H9 (cell line): ENCODE measurements at regions not wholly inside any gene's neighbourhood (a gene's known extent, or its start where the extent isn't known, plus 50 kb on each side); places are given as distances from the start of the nearest gene placed in this dataset.

Experiments
- DNase-seq: peaks from one replicate; pipeline ENCODE4 v3.0.0-alpha.2; 2017
- H2AFZ ChIP-seq: one replicate; pipeline ENCODE4 v1.6.1; 2013; ENCODE audit warnings: mild to moderate bottlenecking, low read length, control low read depth, moderate library complexity
- H2AK5ac ChIP-seq: 2 replicates; pipeline ENCODE4 v1.6.1; 2013; ENCODE audit warnings: low read length, control low read depth, mixed read lengths; ENCODE audit not compliant: insufficient read length
- H2BK120ac ChIP-seq: one replicate; pipeline ENCODE4 v1.6.1; 2013; ENCODE audit warnings: low read depth, mild to moderate bottlenecking, low read length, control low read depth, inconsistent platforms; ENCODE audit not compliant: poor library complexity, severe bottlenecking
- H2BK12ac ChIP-seq: 2 replicates; pipeline ENCODE4 v1.6.1; 2013; ENCODE audit warnings: low read length, control low read depth, mixed read lengths, low read depth; ENCODE audit not compliant: insufficient read length
- H2BK15ac ChIP-seq: 2 replicates; pipeline ENCODE4 v1.6.1; 2013; ENCODE audit warnings: low read depth, low read length, control low read depth
- H2BK20ac ChIP-seq: one replicate; pipeline ENCODE4 v1.6.1; 2013; ENCODE audit warnings: low read depth, mild to moderate bottlenecking, low read length, control low read depth, inconsistent platforms; ENCODE audit not compliant: poor library complexity, severe bottlenecking
- H2BK5ac ChIP-seq: 2 replicates; pipeline ENCODE4 v1.6.1; 2013; ENCODE audit warnings: low read length, control low read depth, mixed read lengths; ENCODE audit not compliant: insufficient read length
- H3K14ac ChIP-seq: 2 replicates; pipeline ENCODE4 v1.6.1; 2013; ENCODE audit warnings: low read length, control low read depth; ENCODE audit not compliant: insufficient read depth
- H3K18ac ChIP-seq: 2 replicates; pipeline ENCODE4 v1.6.1; 2013; ENCODE audit warnings: low read depth, mild to moderate bottlenecking, mixed read lengths, low read length, control low read depth; ENCODE audit not compliant: insufficient read length
- H3K23ac ChIP-seq: 2 replicates; pipeline ENCODE4 v1.6.1; 2013; ENCODE audit warnings: low read length, control low read depth, mixed read lengths, low read depth; ENCODE audit not compliant: insufficient read length
- H3K23me2 ChIP-seq: 2 replicates; pipeline ENCODE4 v1.6.1; 2013; ENCODE audit warnings: low read depth, mild to moderate bottlenecking, mixed read lengths, low read length, control low read depth; ENCODE audit not compliant: insufficient read length, poor library complexity, severe bottlenecking
- H3K27ac ChIP-seq: 2 replicates; pipeline ENCODE4 v1.5.1; 2013; ENCODE audit warnings: low read length, control low read depth, mixed read lengths, low read depth; ENCODE audit not compliant: insufficient read length
- H3K27me3 ChIP-seq: 2 replicates; pipeline ENCODE4 v1.6.1; 2013; ENCODE audit warnings: low read length, control low read depth, inconsistent platforms; ENCODE audit not compliant: insufficient read depth
- H3K4ac ChIP-seq: 2 replicates; pipeline ENCODE4 v1.6.1; 2013; ENCODE audit warnings: low read depth, mild to moderate bottlenecking, control low read depth, inconsistent platforms, low read length, moderate library complexity
- H3K4me1 ChIP-seq: 2 replicates; pipeline ENCODE4 v1.6.1; 2013; ENCODE audit warnings: low read length, control low read depth, inconsistent platforms; ENCODE audit not compliant: insufficient read depth
- H3K4me2 ChIP-seq: 2 replicates; pipeline ENCODE4 v1.6.1; 2013; ENCODE audit warnings: low read length, control low read depth, mixed read lengths; ENCODE audit not compliant: insufficient read length, insufficient read depth
- H3K56ac ChIP-seq: 2 replicates; pipeline ENCODE4 v1.6.1; 2013; ENCODE audit warnings: low read depth, mild to moderate bottlenecking, mixed read lengths, low read length, control low read depth; ENCODE audit not compliant: insufficient read length
- H3K79me1 ChIP-seq: 2 replicates; pipeline ENCODE4 v1.6.1; 2013; ENCODE audit warnings: low read depth, mild to moderate bottlenecking, moderate library complexity, low read length, control low read depth, inconsistent platforms; ENCODE audit not compliant: insufficient read depth, poor library complexity, severe bottlenecking
- H3K79me2 ChIP-seq: 2 replicates; pipeline ENCODE4 v1.6.1; 2013; ENCODE audit warnings: low read length, control low read depth, inconsistent platforms; ENCODE audit not compliant: insufficient read depth
- H3K9ac ChIP-seq: 2 replicates; pipeline ENCODE4 v1.6.1; 2013; ENCODE audit warnings: low read length, control low read depth, mixed read lengths; ENCODE audit not compliant: insufficient read length; ENCODE audit errors: extremely low read depth
- H3K9me3 ChIP-seq: one replicate; pipeline ENCODE4 v1.6.1; 2013; ENCODE audit warnings: low read depth, low read length, inconsistent platforms; ENCODE audit not compliant: control insufficient read depth
- H3T11ph ChIP-seq: one replicate; pipeline ENCODE4 v1.6.1; 2013; ENCODE audit warnings: mild to moderate bottlenecking, low read length, control low read depth, inconsistent platforms
- H4K20me1 ChIP-seq: one replicate; pipeline ENCODE4 v1.6.1; 2013; ENCODE audit not compliant: control insufficient read depth, insufficient read length, insufficient read depth
- H4K5ac ChIP-seq: 2 replicates; pipeline ENCODE4 v1.6.1; 2013; ENCODE audit warnings: low read depth, mild to moderate bottlenecking, mixed read lengths, low read length, control low read depth; ENCODE audit not compliant: insufficient read length
- H4K8ac ChIP-seq: replicated peaks from 2 replicates; pipeline ENCODE4 v1.6.1; 2013; ENCODE audit warnings: low read length, control low read depth, mixed read lengths, low read depth; ENCODE audit not compliant: insufficient read length
- H4K91ac ChIP-seq: 2 replicates; pipeline ENCODE4 v1.6.1; 2013; ENCODE audit warnings: low read depth, mild to moderate bottlenecking, moderate library complexity, mixed read lengths, low read length, control low read depth; ENCODE audit not compliant: insufficient read length
- H3K27ac Mint-ChIP-seq, 3 experiments: 2 replicates in 2 of 3; 3 replicates in 1 of 3; pipeline ENCODE4 v1.8.0; 2020 to 2021; ENCODE audit warnings: mixed read lengths in 3 of 3, mild to moderate bottlenecking in 1 of 3, moderate library complexity in 1 of 3
- H3K27me3 Mint-ChIP-seq: 2 replicates; pipeline ENCODE4 v1.8.0; 2021; ENCODE audit warnings: low read depth, mild to moderate bottlenecking, moderate library complexity, mixed read lengths
- H3K36me3 Mint-ChIP-seq, 3 experiments: 2 replicates in 2 of 3; 3 replicates in 1 of 3; pipeline ENCODE4 v1.8.0; 2020 to 2021; ENCODE audit warnings: low read depth in 3 of 3, mixed read lengths in 3 of 3; ENCODE audit not compliant: insufficient read depth in 1 of 3
- H3K4me1 Mint-ChIP-seq, 2 experiments: 2 replicates each; pipeline ENCODE4 v1.8.0; 2020; ENCODE audit warnings: mixed read lengths in 2 of 2
- H3K4me3 Mint-ChIP-seq, 2 experiments: 2 replicates in 1 of 2; 3 replicates in 1 of 2; pipeline ENCODE4 v1.8.0; 2020 to 2021; ENCODE audit warnings: mild to moderate bottlenecking in 2 of 2, mixed read lengths in 2 of 2, moderate library complexity in 1 of 2
- H3K9me3 Mint-ChIP-seq, 2 experiments: 2 replicates in 1 of 2; 3 replicates in 1 of 2; pipeline ENCODE4 v1.8.0; 2020; ENCODE audit warnings: mild to moderate bottlenecking in 2 of 2, mixed read lengths in 2 of 2, moderate library complexity in 1 of 2
- CTCF ChIP-seq: fragments of 200-600 bp; sonication (generic); conservative IDR thresholded peaks from 3 replicates; pipeline ENCODE4 v1.8.0; 2021; ENCODE audit warnings: antibody characterized with exemption, mild to moderate bottlenecking
- WGBS: extraction: QIAGEN DNeasy Blood & Tissue Kit; methylation state at CpG from one replicate; pipeline ENCODE4 v1.1.7; 2013; ENCODE audit warnings: missing lambda C conversion rate, low lambda C conversion rate, mixed read lengths; ENCODE audit not compliant: insufficient read length; ENCODE audit errors: extremely low coverage; 5-methylcytosine and 5-hydroxymethylcytosine counted together

GRCh38 chr18:77361382-77361781 is 111.7 kb downstream of the GALR1 start:
- Mint-ChIP-seq H3K27ac (no peak overlapping the region), H3K27me3 (peaks cover 8% of the 10 kb centered on the region), H3K4me3 (no peak overlapping the region), H3K4me1 (no peaks in the 10 kb centered on the region), H3K36me3 (peaks cover 3 to 10% (median 9%) of the 10 kb centered on the region in 3 experiments), H3K9me3 (peaks cover 19 to 34% of the 10 kb centered on the region in 2 experiments)
- no peak overlapping the region for H3K4ac ChIP-seq
- no peaks in the 10 kb centered on the region for H3K79me2 ChIP-seq
- H3K27me3 ChIP-seq, result no peaks in the 10 kb centered on the region
- no peak overlapping the region for H3T11ph ChIP-seq
- no peak overlapping the region for H3K23ac ChIP-seq
- WGBS, result no CpG with 5 or more reads among the region's 1 CpG
- no peaks in the 10 kb centered on the region for H3K4me1 ChIP-seq
- H3K23me2 ChIP-seq, result no peaks in the 10 kb centered on the region
- H3K4me2 ChIP-seq, result no peak overlapping the region
- H3K56ac ChIP-seq, result no peak overlapping the region
- no peak overlapping the region for H2BK20ac ChIP-seq
- no peak overlapping the region for H2BK120ac ChIP-seq
- no peak overlapping the region for H3K18ac ChIP-seq
- no peak overlapping the region for H4K5ac ChIP-seq
- H2BK12ac ChIP-seq, result no peak overlapping the region
- H3K14ac ChIP-seq, result no peak overlapping the region
- no peak overlapping the region for H2BK5ac ChIP-seq
- H4K91ac ChIP-seq, result no peak overlapping the region
- no peaks in the 10 kb centered on the region for H4K20me1 ChIP-seq
- H3K79me1 ChIP-seq, result no peaks in the 10 kb centered on the region
- TF ChIP-seq CTCF, result no peak
- no peak overlapping the region for H2BK15ac ChIP-seq
- no peaks in the 10 kb centered on the region for H3K9me3 ChIP-seq
- H2AK5ac ChIP-seq, result no peak overlapping the region
- DNase-seq, result no peak
- H2AFZ ChIP-seq, result no peak overlapping the region
- no peak overlapping the region for H3K9ac ChIP-seq
- H3K27ac ChIP-seq, result no peak overlapping the region
- H4K8ac ChIP-seq, result no peak overlapping the region
